ENCODE measurements at regions not wholly inside any gene's neighbourhood (a gene's known extent, or its start where the extent isn't known, plus 50 kb on each side); places are given as distances from the start of the nearest gene placed in this dataset.

DNA sequence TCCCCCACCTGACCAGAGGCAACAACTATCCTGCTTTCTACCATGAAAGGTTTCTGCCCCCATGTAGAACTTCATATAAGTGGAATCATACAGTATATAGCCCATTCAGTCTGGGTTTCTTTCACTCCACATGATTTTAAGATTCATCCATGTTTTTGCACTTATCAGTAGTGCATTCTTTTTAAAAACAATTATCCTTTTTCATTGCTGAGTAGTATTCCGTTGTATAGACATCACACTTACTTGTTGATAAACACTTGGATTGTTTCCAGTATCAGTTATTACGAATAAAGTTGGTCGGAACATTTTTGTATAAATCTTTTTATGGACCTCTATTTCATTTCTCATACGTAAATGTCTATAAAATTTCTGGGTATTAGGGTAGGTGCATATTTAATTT is 68.7 kb downstream of the CYCS start:
- Histone ChIP-seq H3K23ac (ENCODE audit: low read depth, low read length) (no peak overlapping the region), H2BK15ac (ENCODE audit: low read depth, low read length) (no peak overlapping the region), H3K14ac (replicated peaks; ENCODE audit: low read depth, low read length) (no peak overlapping the region), H4K20me1 (ENCODE audit: insufficient read depth, low read length) (no peaks in the 10 kb centered on the region), H3K36me3 (ENCODE audit: control insufficient read depth, insufficient read depth, low read length) (no peaks in the 10 kb centered on the region), H3K4ac (ENCODE audit: low read depth, low read length) (no peak overlapping the region), H4K5ac (ENCODE audit: low read depth, low read length) (no peak overlapping the region), H4K8ac (ENCODE audit: low read depth in 2 of 2, low read length in 2 of 2) (no peak overlapping the region), H2AK9ac (replicated peaks; ENCODE audit: low read depth, low read length, poor library complexity) (no peak overlapping the region), H2BK5ac (ENCODE audit: low read depth, low read length, poor library complexity, severe bottlenecking) (no peak overlapping the region), H3K4me1 (ENCODE audit: control insufficient read depth, insufficient read depth, low read length) (no peaks in the 10 kb centered on the region), H3K79me1 (ENCODE audit: low read depth in 1 of 2, low read length in 2 of 2) (no peaks in the 10 kb centered on the region), H3K9me1 (ENCODE audit: insufficient read depth, low read length) (no peaks in the 10 kb centered on the region; the same call in 1 of the 2 replicates), H3K4me3 (ENCODE audit: insufficient read depth, low read depth, low read length) (no peak overlapping the region), H2AFZ (replicated peaks; ENCODE audit: low read length, poor library complexity) (no peak overlapping the region), H2BK20ac (ENCODE audit: low read depth, low read length) (no peak overlapping the region), H3K9me3 (ENCODE audit: control insufficient read depth, insufficient read depth, low read length) (peaks cover 2% of the 10 kb centered on the region; the same call in 1 of the 2 replicates), H3K27me3 (ENCODE audit: control insufficient read depth, insufficient read depth, low read length) (no peaks in the 10 kb centered on the region), H3K56ac (ENCODE audit: extremely low read depth, insufficient read depth, low read length) (no peak overlapping the region), H3K4me2 (ENCODE audit: low read depth, low read length) (no peak overlapping the region), H4K91ac (ENCODE audit: insufficient read depth, low read depth, low read length) (no peak overlapping the region), H2AK5ac (ENCODE audit: low read depth, low read length) (no peak overlapping the region), H3K9ac (ENCODE audit: low read depth, low read length) (no peak overlapping the region), H2BK120ac (ENCODE audit: low read depth, low read length) (no peak overlapping the region), H3K18ac (ENCODE audit: low read depth, low read length) (no peak overlapping the region), H3K27ac (ENCODE audit: insufficient read depth, low read length) (no peak overlapping the region)
- in situ Hi-C loops (cut with MboI; ENCODE audit: low sequenced_read_pairs): no loop called here
- ATAC-seq (ENCODE audit: low read depth): no peak
- intact Hi-C loops (cut with micrococcal nuclease): no loop called here
- ChIA-PET CTCF (no interaction called here), POLR2A (ENCODE audit: unreplicated experiment) (no interaction called here)
- WGBS, 2 experiments (ENCODE audit: extremely low coverage in 2 of 2, insufficient read length in 1 of 2): no CpG with 5 or more reads among the region's 4 CpGs
- no TSS peak for BruUV-seq (replicated peaks)
- no peak for DNase-seq
- no peak for TF ChIP-seq SMC3 (IDR thresholded peaks at IDR 0.05; ENCODE audit: low read depth, low read length)
- no peak for TF ChIP-seq MXI1 (IDR thresholded peaks at IDR 0.05; ENCODE audit: borderline replicate concordance, low read depth, low read length)
- TF ChIP-seq BHLHE40 (IDR thresholded peaks at IDR 0.05; ENCODE audit: low read depth, low read length): no peak
- no peak for TF ChIP-seq MAFK (IDR thresholded peaks at IDR 0.05; ENCODE audit: low read depth, low read length)
- TF ChIP-seq POLR2A (IDR thresholded peaks at IDR 0.05; ENCODE audit: low read depth, low read length): no peak
- dilution Hi-C loops (cut with HindIII; ENCODE audit: low sequenced_read_pairs, unreplicated experiment): no loop called here
